NCI-H82 treated with DMSO at 0.1 percent for 48 hours (cell line): ENCODE measurements at regions not wholly inside any gene's neighbourhood (a gene's known extent, or its start where the extent isn't known, plus 50 kb on each side); places are given as distances from the start of the nearest gene placed in this dataset.

Source experiments
- DNase-seq: peaks from one replicate; lab custom pipeline; 2025; ENCODE audit not compliant: unreplicated experiment; lab: John Stamatoyannopoulos, UW

GRCh38 chr16:35745821-35746248, 2286.4 kb downstream of the TP53TG3F start:
- no peak for DNase-seq

- DNase-seq, result no peak
Observed at GRCh38 chr16:35746281-35746962, 2287.0 kb downstream of the TP53TG3F start.

GRCh38 chr16:35746963-35747657, 2287.7 kb downstream of the TP53TG3F start:
- no peak for DNase-seq

GRCh38 chr16:35747658-35748455, 2288.4 kb downstream of the TP53TG3F start:
- DNase-seq, result no peak

GRCh38 chr16:35748621-35749252, 2289.3 kb downstream of the TP53TG3F start:
- no peak for DNase-seq

- no peak for DNase-seq
Observed at GRCh38 chr16:35749253-35750141, 2290.1 kb downstream of the TP53TG3F start.

GRCh38 chr16:35750157-35750689, 2290.8 kb downstream of the TP53TG3F start:
- DNase-seq, result no peak

- DNase-seq, result no peak
Observed at GRCh38 chr16:35750701-35751104, 2291.3 kb downstream of the TP53TG3F start.

GRCh38 chr16:35751191-35751941, 2292.0 kb downstream of the TP53TG3F start:
- no peak for DNase-seq

- no peak for DNase-seq
Observed at GRCh38 chr16:35752012-35752772, 2292.8 kb downstream of the TP53TG3F start.

GRCh38 chr16:35752773-35753558, 2293.6 kb downstream of the TP53TG3F start:
- DNase-seq, result no peak

- DNase-seq, result no peak
Observed at GRCh38 chr16:35753559-35754390, 2294.4 kb downstream of the TP53TG3F start.

GRCh38 chr16:35754391-35755369, 2295.3 kb downstream of the TP53TG3F start:
- DNase-seq, result no peak

GRCh38 chr16:35788381-35788780, 2329.0 kb downstream of the TP53TG3F start:
- no peak for DNase-seq

- DNase-seq, result no peak
Observed at GRCh38 chr16:35792516-35793285, 2333.3 kb downstream of the TP53TG3F start.
